PC-9 (cell line): ENCODE measurements at regions not wholly inside any gene's neighbourhood (a gene's known extent, or its start where the extent isn't known, plus 50 kb on each side); places are given as distances from the start of the nearest gene placed in this dataset.

Experiments
- EZH2 ChIP-seq: fragments of 200-600 bp; sonication (generic); IDR thresholded peaks from 2 replicates; pipeline ENCODE4 v1.8.0; 2017; ENCODE audit warnings: antibody characterized with exemption, low read depth
- TF ChIP-seq, protein P1 (sequence below): fragments of 200-600 bp; sonication (generic); conservative IDR thresholded peaks from 2 replicates; pipeline ENCODE4 v1.6.1; 2017; ENCODE audit warnings: mixed run types, antibody characterized with exemption, mild to moderate bottlenecking, moderate library complexity

DNA sequence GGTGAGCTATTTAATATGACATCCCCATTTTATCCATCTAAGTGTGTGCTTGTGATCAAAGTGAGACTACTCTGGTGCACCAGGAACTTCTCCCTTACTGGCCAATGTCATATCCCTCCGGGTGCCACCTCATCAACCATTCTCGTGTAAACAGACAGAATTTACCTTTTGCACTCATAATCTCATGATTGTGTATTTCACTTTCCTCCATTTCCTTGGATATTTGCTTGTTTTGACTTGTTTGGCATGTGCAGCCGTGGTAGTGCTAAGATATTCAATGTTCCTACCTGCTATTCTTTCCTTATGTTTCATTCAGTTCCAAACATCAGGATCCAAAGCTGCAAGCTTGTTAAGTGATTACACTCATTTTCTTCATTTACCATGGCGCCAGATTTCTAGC, 280.5 kb upstream of the SP8 start:
- TF ChIP-seq EZH2 = no peak
- TF ChIP-seq, protein P1, sequence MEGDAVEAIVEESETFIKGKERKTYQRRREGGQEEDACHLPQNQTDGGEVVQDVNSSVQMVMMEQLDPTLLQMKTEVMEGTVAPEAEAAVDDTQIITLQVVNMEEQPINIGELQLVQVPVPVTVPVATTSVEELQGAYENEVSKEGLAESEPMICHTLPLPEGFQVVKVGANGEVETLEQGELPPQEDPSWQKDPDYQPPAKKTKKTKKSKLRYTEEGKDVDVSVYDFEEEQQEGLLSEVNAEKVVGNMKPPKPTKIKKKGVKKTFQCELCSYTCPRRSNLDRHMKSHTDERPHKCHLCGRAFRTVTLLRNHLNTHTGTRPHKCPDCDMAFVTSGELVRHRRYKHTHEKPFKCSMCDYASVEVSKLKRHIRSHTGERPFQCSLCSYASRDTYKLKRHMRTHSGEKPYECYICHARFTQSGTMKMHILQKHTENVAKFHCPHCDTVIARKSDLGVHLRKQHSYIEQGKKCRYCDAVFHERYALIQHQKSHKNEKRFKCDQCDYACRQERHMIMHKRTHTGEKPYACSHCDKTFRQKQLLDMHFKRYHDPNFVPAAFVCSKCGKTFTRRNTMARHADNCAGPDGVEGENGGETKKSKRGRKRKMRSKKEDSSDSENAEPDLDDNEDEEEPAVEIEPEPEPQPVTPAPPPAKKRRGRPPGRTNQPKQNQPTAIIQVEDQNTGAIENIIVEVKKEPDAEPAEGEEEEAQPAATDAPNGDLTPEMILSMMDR = no peak
